ENCODE measurements at regions not wholly inside any gene's neighbourhood (a gene's known extent, or its start where the extent isn't known, plus 50 kb on each side); places are given as distances from the start of the nearest gene placed in this dataset.

GRCh38 chr6:137740967-137741761 is 125.9 kb upstream of the TNFAIP3 start:
- Mint-ChIP-seq H3K4me3 (no peak overlapping the region), H3K9me3 (no peaks in the 10 kb centered on the region), H3K36me3 (ENCODE audit: low read depth) (peaks cover 1% of the 10 kb centered on the region), H3K27me3 (ENCODE audit: low read depth) (peaks cover 5% of the 10 kb centered on the region), H3K4me1 (ENCODE audit: low read depth) (peaks cover 26% of the 10 kb centered on the region), H3K27ac (no peak overlapping the region)

GRCh38 chr6:137743493-137743892 is 123.6 kb upstream of the TNFAIP3 start:
- Mint-ChIP-seq H3K9me3 (no peaks in the 10 kb centered on the region), H3K4me3 (no peak overlapping the region), H3K27me3 (ENCODE audit: low read depth) (peaks cover 7% of the 10 kb centered on the region), H3K36me3 (ENCODE audit: low read depth) (peaks cover 1% of the 10 kb centered on the region), H3K4me1 (ENCODE audit: low read depth) (peaks cover 12% of the 10 kb centered on the region), H3K27ac (no peak overlapping the region)

DNA sequence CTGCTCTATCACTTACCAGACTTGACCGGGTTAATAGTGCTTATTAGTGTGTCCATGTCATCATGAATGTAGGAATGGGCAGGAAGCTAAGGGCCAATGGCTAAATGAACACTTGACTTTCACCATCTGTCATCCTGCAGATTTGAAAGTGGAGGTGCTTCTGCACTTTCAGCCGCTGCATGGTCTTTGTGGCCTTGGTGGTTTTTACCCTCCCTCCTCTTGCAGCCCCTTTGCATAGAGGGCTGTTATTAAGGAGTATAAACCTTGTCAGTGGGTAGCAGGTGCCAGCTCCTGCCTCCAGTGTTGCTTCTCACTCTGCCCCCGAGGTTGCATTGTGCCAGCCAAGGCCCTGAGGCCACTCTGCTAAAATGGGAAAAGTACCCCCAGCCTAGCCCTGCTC is 122.2 kb upstream of the TNFAIP3 start:
- H3K4me1 Mint-ChIP-seq (ENCODE audit: low read depth), result peaks cover 12% of the 10 kb centered on the region
- H3K36me3 Mint-ChIP-seq (ENCODE audit: low read depth), result peaks cover 1% of the 10 kb centered on the region
- no peak overlapping the region for H3K4me3 Mint-ChIP-seq
- H3K27ac Mint-ChIP-seq, result no peak overlapping the region
- peaks cover 11% of the 10 kb centered on the region for H3K27me3 Mint-ChIP-seq (ENCODE audit: low read depth)
- no peaks in the 10 kb centered on the region for H3K9me3 Mint-ChIP-seq

- H3K36me3 Mint-ChIP-seq (ENCODE audit: low read depth), result peaks cover 1% of the 10 kb centered on the region
- H3K27ac Mint-ChIP-seq, result no peak overlapping the region
- peaks cover 16% of the 10 kb centered on the region for H3K27me3 Mint-ChIP-seq (ENCODE audit: low read depth)
- H3K4me1 Mint-ChIP-seq (ENCODE audit: low read depth), result peaks cover 12% of the 10 kb centered on the region
- no peaks in the 10 kb centered on the region for H3K9me3 Mint-ChIP-seq
- H3K4me3 Mint-ChIP-seq, result no peak overlapping the region
Measured at GRCh38 chr6:137745321-137745720, 121.7 kb upstream of the TNFAIP3 start.

DNA sequence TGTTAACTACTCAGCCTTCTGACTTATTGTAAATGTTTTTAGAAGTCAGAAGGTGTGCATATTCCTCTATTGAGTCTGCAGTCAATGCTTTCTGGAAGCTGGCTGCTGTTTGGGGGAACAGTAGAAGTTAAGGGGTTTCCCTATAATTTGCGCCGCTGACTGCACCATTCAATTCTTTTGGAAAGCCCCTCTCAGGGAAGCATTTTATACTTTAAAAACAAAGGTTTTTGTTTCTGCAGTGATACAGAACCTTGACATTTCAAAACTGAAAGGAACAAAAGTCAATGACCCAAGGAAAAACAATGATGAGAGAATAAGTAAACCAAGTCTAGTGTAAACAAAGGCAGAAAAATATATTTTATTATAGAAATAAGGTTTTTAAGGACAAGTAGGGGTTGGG is 120.8 kb upstream of the TNFAIP3 start:
- Mint-ChIP-seq H3K36me3 (ENCODE audit: low read depth) (peaks cover 1% of the 10 kb centered on the region), H3K4me1 (ENCODE audit: low read depth) (peaks cover 12% of the 10 kb centered on the region), H3K9me3 (no peaks in the 10 kb centered on the region), H3K4me3 (no peak overlapping the region), H3K27ac (no peak overlapping the region), H3K27me3 (ENCODE audit: low read depth) (peaks cover 19% of the 10 kb centered on the region)

DNA sequence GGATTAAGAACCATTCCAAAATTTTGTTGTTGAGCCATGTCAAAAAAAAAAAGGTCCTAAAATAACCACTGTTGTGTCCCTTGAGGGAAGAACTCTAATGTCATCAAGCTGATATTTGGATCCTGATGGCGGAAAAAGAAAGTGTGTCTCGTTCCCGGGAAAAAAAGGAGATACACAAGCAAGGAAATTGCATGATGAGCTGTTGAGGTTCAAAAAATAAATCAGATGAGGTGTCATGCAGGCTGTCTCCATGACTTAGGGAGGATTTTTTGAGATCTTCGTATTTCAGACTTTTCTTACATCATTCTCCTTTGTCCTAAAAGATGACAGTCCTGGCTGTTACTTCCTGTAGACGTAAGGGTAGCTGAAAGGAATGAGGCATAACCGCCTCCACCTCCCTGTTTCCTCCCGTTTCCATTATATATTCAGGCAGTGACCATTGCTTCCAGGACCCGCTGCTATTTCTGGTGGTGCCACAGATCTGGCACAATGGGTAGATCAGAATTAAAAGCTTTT is 117.3 kb upstream of the TNFAIP3 start:
- Mint-ChIP-seq H3K27ac (no peak overlapping the region), H3K27me3 (ENCODE audit: low read depth) (peaks cover 25% of the 10 kb centered on the region), H3K36me3 (ENCODE audit: low read depth) (no peaks in the 10 kb centered on the region), H3K9me3 (no peaks in the 10 kb centered on the region), H3K4me1 (ENCODE audit: low read depth) (peaks cover 16% of the 10 kb centered on the region), H3K4me3 (no peak overlapping the region)

DNA sequence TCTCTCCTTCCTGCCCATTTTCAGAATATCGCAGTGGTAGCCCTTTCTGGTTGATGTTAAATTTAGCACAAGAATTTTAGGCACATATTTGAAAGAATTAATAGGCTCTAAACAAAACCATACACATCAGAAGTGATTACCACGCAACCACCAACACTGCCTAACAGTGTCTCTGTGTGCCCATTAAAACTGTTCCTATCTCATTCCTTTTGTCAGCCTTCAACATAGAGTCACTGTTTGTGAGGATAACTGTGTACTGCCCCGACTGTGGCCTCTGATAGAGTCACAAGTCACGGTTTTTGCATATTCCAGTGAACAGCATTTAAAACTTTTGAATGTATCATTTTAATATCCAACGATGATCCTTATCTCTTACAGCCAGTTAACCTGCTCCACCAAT is 116.8 kb upstream of the TNFAIP3 start:
- Mint-ChIP-seq H3K27me3 (ENCODE audit: low read depth) (peaks cover 24% of the 10 kb centered on the region), H3K4me3 (no peak overlapping the region)

GRCh38 chr6:137751768-137752560 is 115.1 kb upstream of the TNFAIP3 start:
- H3K4me1 Mint-ChIP-seq (ENCODE audit: low read depth), result peaks cover 17% of the 10 kb centered on the region
- H3K27me3 Mint-ChIP-seq (ENCODE audit: low read depth), result peaks cover 22% of the 10 kb centered on the region
- H3K27ac Mint-ChIP-seq, result no peak overlapping the region
- peaks cover 5% of the 10 kb centered on the region for H3K36me3 Mint-ChIP-seq (ENCODE audit: low read depth)
- no peak overlapping the region for H3K4me3 Mint-ChIP-seq
- H3K9me3 Mint-ChIP-seq, result no peaks in the 10 kb centered on the region

More for the DNA sequence above, 116.8 kb upstream of the TNFAIP3 start:
- Mint-ChIP-seq H3K27ac (no peak overlapping the region), H3K4me1 (ENCODE audit: low read depth) (peaks cover 19% of the 10 kb centered on the region), H3K9me3 (no peaks in the 10 kb centered on the region), H3K36me3 (ENCODE audit: low read depth) (no peaks in the 10 kb centered on the region)

DNA sequence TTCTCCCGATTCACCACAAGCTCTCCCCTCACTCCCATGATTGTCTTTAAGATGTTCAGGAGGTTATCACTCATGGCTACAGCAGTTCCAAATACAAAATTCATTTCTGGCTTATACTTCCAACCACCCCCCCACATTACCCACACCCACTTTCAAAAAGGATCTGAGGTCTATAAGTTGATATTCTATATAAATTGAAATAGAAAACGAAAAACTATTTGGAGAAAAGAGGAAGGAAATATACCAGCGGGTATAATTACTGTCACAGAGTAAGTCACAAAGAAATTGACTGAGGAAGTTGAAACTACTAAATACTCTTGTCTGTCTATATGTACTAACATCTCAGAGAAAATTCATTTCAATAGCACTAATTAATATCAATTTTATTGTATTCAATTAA is 112.7 kb upstream of the TNFAIP3 start:
- Mint-ChIP-seq H3K9me3 (no peaks in the 10 kb centered on the region), H3K36me3 (ENCODE audit: low read depth) (peaks cover 5% of the 10 kb centered on the region), H3K4me3 (no peak overlapping the region), H3K27ac (no peak overlapping the region), H3K4me1 (ENCODE audit: low read depth) (peaks cover 17% of the 10 kb centered on the region), H3K27me3 (ENCODE audit: low read depth) (peaks cover 18% of the 10 kb centered on the region)

DNA sequence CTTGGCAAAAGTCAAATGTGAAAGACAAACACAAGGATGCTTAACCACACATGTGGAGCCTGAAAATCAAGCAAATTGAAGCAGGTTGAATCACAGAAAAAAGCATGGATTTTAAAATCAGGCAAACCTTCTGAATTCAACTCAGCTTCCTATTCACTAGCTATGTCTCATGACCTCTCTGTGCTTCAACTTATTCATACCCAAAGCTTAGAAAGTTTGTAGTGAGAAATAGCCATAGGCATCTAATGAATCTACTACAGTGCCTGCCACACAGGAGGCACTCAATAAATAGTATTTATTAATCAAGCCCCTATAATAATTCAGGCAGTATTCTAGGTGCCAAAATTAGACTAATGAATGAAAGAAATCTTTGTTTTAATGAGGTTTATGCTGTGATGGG is 112.2 kb upstream of the TNFAIP3 start:
- peaks cover 17% of the 10 kb centered on the region for H3K4me1 Mint-ChIP-seq (ENCODE audit: low read depth)
- H3K36me3 Mint-ChIP-seq (ENCODE audit: low read depth), result peaks cover 5% of the 10 kb centered on the region
- no peaks in the 10 kb centered on the region for H3K9me3 Mint-ChIP-seq
- H3K27me3 Mint-ChIP-seq (ENCODE audit: low read depth), result peaks cover 14% of the 10 kb centered on the region
- no peak overlapping the region for H3K4me3 Mint-ChIP-seq
- H3K27ac Mint-ChIP-seq, result peak overlapping the region; percentile 7

GRCh38 chr6:137755284-137755683 is 111.8 kb upstream of the TNFAIP3 start:
- Mint-ChIP-seq H3K9me3 (no peaks in the 10 kb centered on the region), H3K4me1 (ENCODE audit: low read depth) (peaks cover 17% of the 10 kb centered on the region), H3K4me3 (no peak overlapping the region), H3K36me3 (ENCODE audit: low read depth) (peaks cover 5% of the 10 kb centered on the region), H3K27ac (peak overlapping the region; percentile 7), H3K27me3 (ENCODE audit: low read depth) (peaks cover 10% of the 10 kb centered on the region)

DNA sequence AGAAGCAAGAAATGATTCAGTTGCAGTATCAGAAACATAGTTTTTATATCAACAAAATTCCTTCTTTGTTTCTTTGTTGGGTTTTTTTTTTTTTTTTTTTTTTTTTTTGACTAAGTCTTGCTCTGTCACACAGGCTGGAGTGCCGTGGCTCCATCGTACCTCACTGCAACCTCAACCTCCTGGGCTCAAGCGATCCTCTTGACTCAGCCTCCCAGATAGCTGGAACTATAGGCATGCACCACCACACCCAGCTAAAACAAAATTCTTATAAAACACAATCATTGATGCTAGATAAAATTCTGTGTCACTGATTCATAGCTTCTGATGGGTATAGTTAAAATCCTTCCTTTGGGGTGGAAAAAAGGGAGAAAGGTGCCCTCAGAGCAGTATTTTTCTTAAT is 110.3 kb upstream of the TNFAIP3 start:
- Mint-ChIP-seq H3K4me3 (no peak overlapping the region), H3K4me1 (ENCODE audit: low read depth) (peaks cover 15% of the 10 kb centered on the region), H3K27me3 (ENCODE audit: low read depth) (peaks cover 3% of the 10 kb centered on the region), H3K27ac (no peak overlapping the region), H3K9me3 (no peaks in the 10 kb centered on the region), H3K36me3 (ENCODE audit: low read depth) (peaks cover 5% of the 10 kb centered on the region)

- Mint-ChIP-seq H3K4me1 (ENCODE audit: low read depth) (peaks cover 12% of the 10 kb centered on the region), H3K4me3 (no peak overlapping the region), H3K27ac (no peak overlapping the region), H3K9me3 (no peaks in the 10 kb centered on the region), H3K36me3 (ENCODE audit: low read depth) (peaks cover 5% of the 10 kb centered on the region), H3K27me3 (ENCODE audit: low read depth) (no peaks in the 10 kb centered on the region)
Measured at GRCh38 chr6:137758661-137759060, 108.4 kb upstream of the TNFAIP3 start.

DNA sequence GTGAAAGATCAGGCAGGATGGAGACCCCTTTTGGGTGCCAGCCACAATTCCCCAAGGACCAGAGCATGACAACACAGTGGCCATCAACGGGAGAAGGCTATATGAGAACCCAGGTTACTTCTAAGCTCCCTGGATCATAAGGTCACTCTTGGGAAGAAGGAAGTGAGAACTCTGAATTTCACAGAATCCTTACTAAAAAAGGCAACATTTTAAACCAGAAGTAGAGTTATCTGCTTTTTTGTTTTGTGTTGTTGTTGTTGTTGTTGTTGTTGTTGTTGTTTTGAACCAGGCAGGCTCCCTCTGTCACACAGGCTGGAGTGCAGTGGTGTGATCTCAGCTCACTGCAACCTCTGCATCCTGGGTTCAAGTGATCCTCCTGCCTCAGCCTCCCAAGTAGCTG is 107.4 kb upstream of the TNFAIP3 start:
- Mint-ChIP-seq H3K36me3 (ENCODE audit: low read depth) (peaks cover 7% of the 10 kb centered on the region), H3K4me3 (no peak overlapping the region), H3K27me3 (ENCODE audit: low read depth) (no peaks in the 10 kb centered on the region), H3K27ac (no peak overlapping the region), H3K9me3 (peaks cover 4% of the 10 kb centered on the region), H3K4me1 (ENCODE audit: low read depth) (peaks cover 9% of the 10 kb centered on the region)

GRCh38 chr6:137761072-137761471 is 106.0 kb upstream of the TNFAIP3 start:
- Mint-ChIP-seq H3K27ac (no peak overlapping the region), H3K36me3 (ENCODE audit: low read depth) (peaks cover 7% of the 10 kb centered on the region)

More at GRCh38 chr6:137761072-137761471, 106.0 kb upstream of the TNFAIP3 start:
- Mint-ChIP-seq H3K4me3 (no peak overlapping the region), H3K4me1 (ENCODE audit: low read depth) (peaks cover 2% of the 10 kb centered on the region), H3K27me3 (ENCODE audit: low read depth) (no peaks in the 10 kb centered on the region), H3K9me3 (peaks cover 5% of the 10 kb centered on the region)
